Ureter (tissue), 1 donor: ENCODE measurements at regions not wholly inside any gene's neighbourhood (a gene's known extent, or its start where the extent isn't known, plus 50 kb on each side); places are given as distances from the start of the nearest gene placed in this dataset.

Source experiments
- DNase-seq: peaks from one replicate; pipeline ENCODE4 v3.0.0-alpha.2; 2020; ENCODE audit warnings: low spot score
- donor health status: DM: yes; HTN: yes; CAD: no.

DNA sequence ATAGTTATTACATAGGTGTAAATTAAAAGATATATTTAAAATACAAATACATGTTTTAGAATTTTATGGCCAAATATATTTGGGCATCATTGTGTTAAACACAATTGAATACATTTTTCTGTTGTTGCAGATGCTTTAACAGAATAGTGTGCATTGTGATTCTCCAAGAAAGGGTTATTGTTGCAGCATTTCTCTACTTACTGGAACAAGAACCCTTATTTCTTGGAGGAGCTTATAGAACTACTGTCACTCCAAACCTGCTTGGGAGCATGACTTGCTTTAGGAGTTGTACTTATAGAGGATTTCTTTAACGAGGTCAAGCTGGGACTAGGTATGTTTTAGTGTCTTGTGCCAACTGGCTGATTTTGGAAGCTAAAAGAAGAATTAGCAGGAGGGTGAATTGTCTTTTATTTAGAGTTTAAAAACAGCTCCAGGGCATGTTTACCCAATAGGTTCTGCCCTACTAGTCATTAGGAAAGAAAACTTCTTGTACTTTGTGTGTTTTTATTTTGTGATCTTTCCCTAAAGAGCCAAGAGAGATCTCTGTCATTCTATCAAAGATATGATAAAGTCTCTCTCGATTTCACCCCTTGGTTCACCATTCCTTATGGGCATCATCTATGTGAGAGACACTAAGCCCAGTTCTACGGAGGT lies 279.8 kb upstream of the SALL1 start:
- DNase-seq: no peak

DNA sequence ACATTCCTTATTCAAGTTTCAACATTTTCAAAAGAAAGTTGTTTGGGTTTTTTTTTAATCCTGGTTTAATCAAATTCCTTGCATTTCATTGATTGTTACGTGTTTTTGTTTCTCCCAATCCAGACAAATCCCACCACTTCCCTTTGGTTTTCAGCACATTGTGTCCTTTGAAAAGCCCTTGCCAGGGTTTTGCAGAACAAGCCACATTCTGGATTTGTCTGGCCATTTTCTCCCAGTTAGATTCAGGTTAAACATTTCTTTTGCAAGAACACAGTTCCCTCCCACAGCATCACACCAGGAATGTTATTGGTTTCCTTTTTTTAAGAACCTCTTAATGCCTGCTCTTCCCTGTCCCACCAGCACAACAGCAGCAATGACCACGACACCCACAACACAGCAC lies 278.0 kb upstream of the SALL1 start:
- no peak for DNase-seq

DNA sequence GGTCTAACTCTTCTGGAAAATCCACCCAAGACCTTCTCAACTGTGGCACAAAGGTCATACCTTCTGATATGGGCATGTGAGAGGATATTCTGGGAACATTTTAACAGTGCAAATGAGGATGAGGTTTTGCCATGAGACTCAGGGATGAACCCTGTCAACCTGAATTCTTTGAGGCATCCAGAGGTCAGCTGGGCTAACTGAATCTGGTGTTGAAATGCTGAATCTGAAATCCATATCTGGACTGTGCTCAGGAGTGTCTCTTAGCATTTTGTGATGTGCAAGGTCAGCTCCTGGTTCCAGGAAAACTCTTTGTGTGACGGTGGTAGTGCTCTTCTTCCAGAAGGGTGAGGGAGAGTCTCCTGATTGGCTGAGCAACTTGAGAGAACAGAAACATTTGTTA lies 276.0 kb upstream of the SALL1 start:
- DNase-seq: no peak

DNA sequence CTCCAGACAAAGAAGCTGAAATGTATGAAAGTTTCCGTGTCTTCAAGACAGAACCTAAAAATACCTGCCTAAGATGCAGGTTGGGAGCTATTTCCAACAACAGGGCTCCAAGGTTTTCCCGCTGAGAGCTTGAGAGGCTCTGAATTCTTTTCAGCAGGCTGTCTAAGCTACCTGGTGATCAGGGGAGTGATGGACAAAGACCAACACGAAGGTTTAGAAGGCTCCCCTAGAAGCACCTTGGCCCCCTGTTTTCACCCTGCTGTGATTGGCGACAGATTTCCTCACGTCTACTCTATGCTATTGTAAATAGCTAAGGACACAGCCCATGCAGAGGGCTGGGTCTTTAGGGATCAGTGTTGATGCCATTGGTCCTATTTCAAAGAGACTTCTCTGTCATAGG lies 275.2 kb upstream of the SALL1 start:
- no peak for DNase-seq

DNA sequence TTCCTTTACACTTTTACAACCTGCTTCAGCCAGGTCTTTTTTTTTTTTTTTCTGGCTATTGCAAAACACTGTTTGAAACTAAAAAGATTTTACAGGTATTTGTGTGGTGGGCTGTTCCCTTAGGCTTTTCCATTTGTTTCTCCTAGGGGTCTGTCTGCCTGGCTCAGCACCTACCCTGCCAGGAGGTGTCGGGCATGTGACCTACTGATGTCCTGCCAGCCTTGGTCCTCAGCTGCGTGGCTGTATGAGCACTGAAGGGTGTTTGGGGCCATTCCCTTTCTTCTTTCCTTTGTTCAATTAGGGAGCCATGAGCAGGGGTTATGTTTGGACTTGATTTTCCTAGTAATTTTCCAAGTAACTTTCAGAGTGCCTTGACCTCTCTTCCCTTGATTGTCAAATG lies 269.2 kb upstream of the SALL1 start:
- DNase-seq: no peak

DNA sequence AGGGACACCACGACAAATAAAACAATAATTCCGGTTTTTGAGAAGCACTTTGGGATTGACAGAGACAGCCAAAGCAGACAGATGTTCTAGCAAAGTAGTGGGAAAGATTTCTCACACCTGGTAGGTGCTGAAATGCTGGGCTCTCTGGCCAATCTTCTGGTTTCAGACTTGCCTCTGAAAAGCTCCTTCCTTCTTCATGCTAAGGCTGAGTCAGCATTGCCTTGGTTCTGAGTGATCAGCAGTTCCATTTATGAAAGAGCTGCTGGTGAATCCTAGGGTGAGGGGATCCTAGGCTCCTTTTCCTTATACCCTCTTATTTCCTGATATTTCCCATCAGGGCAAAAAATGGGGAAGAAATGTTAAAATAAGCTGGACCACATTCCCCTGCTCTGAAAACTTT lies 268.7 kb upstream of the SALL1 start:
- DNase-seq: no peak

DNA sequence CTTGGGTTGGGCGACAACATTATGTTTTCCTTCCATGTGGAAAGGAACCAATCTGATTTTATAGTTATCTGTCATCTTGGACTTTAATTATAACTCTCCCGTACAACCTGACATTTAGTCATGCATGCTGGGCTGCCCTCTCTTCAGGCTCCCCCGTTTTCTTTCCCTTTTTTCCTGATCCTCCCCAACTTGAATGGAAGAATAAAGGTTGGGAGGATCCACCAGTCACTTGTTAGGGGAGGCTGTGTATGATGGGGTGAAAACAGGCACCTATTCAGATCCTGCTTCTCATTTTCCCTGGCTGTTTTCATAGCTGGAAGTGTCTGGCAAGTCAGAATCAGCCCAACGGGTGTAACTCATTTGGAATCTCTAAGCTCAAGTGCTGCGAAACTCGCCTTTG lies 267.2 kb upstream of the SALL1 start:
- DNase-seq: no peak

DNA sequence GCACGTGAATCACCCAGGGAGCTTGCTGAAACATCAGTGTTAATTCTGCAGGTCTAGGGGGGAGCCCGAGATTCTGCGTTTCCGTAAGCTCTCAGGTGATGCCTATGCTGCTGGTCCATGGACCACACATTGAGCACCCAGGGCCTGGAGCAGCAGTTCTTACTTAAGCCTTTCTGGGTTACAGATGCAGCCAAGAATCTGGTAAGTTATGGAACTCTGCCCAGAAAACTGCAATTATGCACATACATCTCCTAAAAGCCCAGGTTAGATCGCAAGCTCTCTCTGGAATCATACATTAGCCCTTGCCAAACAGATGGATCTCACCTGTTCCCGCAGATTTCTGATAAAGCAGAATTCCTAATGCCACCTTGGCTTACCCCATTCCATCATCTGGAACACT lies 265.9 kb upstream of the SALL1 start:
- no peak for DNase-seq

DNA sequence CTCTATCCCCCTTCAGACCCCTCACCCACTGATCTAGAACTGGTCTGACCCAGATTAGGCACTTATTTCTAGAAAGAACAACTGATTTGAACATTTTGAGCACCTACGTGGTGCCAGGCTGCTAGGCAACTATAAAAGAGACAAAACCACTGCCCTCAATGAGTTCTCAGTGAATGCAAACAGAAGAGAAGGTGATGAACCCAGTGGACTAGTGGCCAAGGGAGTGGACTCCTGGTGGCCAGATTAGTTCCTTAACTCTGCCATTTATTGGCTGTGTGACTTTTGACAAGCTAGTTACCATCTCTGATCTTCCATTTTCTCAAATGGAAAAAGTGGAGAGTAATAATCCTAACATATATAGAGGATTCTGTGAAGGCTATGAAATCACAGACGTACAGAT lies 259.1 kb upstream of the SALL1 start:
- no peak for DNase-seq

DNA sequence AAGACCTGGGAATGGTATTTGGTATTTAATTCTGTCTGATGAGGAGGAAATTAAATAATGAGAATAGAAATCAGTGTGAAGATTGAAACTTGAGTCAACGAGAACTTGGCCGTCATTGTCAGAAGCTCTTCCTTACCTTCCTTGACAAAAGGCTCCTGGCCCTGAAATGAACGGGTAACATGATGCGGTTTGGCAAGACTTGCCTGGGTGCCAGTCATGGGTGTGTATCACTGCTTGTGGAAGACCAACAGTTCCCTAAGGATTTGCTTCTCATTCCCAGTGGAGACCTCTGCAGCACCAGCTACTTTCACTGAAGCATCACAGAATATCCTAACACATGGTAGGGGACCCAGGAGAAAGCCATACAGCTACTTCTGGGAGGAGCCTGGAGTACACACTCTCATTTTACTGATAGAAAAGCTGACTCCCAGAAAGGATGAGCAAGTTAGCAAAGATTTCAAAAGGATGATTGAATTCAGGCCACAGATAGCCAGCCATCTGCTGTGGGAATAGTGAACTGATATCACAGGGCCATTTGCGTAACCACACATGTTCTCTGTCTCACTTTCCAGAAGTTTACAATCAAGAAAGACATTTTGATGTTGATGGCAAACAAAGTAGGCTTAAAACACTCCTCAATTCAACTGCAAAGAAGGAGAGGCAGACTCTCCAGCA lies 258.1 kb upstream of the SALL1 start:
- DNase-seq: no peak

DNA sequence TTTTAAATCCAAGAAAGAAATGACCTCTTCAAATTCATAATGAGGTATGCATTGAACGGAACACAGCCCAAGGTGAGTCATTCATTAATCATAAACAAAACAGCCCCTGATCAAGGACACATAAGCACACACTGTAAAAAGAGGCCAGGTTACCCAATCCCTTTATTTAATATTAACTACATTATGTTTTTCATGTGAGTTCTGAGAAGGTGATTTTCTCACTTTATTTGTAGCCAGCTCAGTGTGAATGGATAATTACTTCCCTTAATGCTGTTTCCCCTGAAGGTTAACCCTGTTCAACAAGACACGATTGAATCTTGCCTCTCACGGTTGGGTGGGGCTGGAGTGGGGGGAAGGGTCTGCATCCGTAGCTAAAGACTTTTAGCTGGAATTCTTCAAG lies 257.3 kb upstream of the SALL1 start:
- no peak for DNase-seq

DNA sequence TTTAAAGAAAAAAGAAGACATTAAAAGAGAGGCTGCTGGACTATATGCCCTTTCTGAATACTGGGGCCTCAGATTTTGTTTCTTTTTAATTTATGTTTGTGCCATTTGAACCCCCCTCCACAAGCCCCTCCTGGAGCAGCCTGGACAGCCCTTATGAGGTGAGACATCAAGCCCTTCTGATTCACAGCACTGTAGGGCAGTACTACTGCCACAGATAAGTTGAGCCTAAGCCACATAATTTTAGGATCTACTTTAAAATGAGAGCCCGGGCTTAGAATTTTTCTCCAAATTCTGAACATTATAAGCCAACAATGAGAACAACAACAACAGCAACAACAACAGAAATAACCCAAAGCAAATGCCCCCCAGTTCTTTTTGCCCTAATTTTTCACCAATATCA lies 256.9 kb upstream of the SALL1 start:
- DNase-seq: no peak

DNA sequence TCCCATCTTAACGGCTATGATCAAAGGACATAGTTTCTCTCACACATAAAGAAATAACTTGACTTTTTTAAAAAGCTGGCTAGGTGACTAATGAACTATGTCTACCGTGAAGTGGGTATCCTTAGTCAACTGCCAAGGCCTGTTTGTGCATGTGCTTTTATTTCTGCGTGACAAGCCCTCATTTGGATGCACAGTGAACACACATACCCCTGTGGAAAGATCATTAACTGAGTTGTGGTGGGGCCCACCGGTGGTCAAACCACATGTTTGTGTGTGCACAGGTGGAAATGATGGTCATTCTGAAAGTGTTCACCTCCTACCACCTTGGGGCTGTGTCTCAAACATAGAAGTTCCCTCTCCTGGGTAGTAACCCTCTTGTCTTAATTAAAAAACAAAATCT lies 256.1 kb upstream of the SALL1 start:
- DNase-seq: no peak

DNA sequence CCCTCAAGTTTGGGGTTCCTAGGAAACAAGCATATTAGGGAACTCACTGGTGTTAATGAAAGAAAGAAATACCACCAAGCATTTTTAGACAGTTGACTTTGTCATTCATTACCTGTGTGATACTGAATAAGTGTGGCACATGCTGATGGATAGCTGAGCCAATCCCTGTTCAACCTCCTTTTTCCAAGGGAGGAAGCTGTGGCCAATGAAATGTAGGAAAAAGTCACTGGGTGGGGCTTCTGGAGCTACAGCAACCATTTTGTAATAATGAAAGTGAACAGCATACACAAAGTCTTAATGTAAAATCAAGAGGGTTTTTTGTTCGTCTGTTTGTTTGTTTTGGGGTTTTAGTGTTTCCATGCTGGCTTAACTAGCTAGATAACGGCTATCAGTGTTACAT lies 254.3 kb upstream of the SALL1 start:
- no peak for DNase-seq

DNA sequence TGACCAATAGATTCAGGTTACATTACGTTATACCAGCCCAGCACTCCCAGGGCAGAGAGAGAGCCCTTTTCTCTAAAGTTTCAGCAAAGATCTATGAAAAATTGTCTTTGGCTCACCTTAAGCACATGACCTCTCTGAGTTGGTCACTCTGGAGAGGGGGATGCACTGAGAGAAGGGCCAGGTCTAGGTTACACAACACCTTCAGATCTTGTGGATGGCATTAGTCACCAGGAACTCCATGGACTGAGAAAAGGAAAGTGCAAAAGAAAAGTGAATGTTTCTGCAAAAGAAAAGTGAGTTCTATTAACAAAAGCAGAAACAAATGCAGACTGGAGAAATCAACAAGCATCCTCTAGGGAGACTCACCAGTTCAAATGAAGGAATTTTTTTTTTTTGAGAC lies 253.3 kb upstream of the SALL1 start:
- no peak for DNase-seq

DNA sequence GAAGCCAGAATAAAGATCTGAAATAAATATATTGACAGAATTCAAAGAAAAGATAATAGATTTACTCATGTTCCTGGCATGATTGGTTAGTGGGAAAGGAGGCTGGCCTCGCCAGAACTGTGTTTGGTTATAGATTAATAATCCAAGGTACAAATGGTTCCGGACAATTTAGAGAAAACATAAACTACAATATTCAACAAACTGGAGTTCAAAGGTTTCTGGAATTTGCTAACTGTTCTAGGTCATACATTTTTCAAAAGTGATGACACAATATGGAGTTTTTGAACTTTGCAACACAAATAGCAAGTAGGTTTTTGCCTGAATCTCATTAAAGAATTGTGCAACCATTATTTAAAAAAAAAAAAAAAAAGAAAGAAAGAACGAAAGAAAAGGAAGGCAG lies 251.7 kb upstream of the SALL1 start:
- no peak for DNase-seq

DNA sequence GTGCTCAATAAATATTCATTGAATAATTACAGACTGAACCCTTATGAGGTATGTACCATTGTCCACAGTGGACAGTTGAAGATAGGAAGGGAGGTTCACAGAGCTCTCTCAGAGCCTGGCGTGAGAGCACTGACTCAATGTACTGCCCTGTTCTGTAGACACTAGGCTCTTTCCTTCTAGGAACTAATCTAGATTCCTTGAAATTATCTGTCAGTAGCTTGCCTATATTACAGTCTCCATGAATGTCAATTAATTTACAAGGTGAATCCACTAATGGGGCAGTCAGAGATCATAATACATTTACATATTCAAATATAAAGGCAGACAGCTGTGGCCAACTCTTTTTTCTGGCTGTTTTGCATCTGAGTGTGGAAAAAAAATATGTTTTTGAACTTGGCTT lies 251.2 kb upstream of the SALL1 start:
- no peak for DNase-seq

DNA sequence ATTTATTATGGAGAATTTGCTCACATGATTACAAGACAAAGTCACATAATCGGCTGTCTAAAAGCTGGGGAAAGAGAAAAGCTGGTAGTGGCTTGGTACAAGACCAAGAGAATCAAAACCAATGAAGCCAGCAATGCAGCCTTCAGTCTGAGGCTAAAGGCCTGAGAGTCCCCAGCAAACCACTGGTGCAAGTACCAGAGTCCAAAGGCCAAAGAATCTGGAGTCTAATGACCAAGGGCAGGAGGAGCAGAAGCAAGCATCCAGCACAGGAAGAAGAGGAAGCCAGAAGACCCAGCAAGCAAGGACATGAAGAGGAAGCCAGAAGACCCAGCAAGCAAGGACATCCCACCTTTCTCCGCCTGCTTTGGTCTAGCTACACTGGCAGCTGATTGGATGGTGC lies 250.6 kb upstream of the SALL1 start:
- no peak for DNase-seq

DNA sequence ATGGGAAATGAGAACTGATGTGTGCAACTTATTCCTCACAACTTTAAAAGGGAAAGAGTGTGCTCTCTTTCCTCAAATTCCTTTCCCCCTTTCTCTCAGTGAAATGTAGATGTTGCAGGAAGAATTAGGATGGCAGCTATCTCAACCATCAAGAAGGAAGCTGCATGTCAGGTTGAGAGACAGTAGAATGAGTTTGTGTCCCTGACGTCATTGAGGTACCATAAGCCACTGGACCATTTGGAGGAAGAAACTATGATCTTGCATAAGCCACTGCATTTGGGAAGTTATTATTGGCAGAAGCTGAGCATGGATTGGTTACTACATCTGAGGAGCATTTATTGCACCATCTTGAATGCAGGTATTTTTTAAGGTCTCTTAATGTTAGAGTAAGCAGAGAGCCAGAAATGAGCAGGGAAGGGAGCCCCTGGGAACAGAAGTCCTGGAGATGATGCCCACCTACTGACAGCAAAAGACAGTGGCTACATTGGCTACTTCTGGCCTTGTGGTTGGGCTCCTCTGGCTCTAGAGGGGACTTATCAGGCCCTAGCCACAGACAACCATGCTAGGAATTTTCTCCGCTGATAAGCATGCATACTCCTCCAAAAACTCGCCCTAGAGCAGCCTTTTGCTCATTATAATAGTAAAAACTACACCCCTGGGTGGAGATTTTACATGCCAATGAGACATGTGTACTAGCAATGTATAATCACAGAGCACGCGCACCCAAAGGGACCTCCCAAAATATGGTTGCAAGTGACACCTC lies 249.0 kb upstream of the SALL1 start:
- DNase-seq: no peak

DNA sequence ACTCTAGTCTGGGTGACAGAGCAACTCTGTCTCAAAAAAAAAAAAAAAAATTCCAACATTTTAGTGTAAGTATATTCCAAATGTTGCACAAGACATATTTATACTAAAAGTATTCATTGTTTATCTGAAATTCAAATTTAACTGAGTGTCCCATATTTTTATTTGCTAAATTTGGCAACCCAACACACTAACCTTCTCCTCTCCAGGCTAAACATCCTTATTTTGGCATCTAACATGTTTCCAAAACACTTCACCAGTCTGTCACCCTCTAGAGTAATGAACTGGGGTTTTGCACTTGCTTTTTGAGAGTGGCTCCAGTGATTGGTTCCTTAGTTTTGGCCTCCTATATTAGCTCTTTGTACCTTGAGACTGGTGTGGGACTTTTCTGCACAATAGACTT lies 243.4 kb upstream of the SALL1 start:
- DNase-seq: no peak

DNA sequence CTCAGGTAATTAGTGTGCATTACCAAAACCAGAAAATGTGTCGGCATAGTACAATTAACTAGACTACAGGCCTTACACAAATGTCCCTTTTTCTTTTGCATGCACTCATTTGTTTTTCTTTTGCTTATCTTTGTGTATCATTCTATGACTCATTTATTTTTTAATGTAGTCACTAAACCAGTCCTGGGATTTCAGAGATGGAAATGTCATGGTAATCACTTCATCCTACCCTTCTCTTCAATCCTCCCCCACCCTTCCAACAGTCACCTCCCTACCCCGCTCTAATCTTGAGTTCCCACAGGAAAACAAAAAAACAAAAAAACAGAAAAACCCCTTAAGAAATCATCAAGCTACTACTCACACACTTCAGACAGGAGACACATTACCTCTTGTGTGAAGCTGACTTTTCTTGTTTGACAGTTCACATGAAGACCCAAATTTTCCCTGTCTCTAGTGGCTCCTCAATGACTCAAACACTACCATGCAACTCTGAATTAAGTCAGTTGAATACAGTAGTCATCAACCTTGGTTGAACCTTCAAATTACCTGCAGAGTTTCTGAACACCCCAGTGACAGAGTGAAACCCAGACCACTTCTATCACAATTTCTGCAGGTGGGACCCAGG lies 242.4 kb upstream of the SALL1 start:
- DNase-seq: no peak

DNA sequence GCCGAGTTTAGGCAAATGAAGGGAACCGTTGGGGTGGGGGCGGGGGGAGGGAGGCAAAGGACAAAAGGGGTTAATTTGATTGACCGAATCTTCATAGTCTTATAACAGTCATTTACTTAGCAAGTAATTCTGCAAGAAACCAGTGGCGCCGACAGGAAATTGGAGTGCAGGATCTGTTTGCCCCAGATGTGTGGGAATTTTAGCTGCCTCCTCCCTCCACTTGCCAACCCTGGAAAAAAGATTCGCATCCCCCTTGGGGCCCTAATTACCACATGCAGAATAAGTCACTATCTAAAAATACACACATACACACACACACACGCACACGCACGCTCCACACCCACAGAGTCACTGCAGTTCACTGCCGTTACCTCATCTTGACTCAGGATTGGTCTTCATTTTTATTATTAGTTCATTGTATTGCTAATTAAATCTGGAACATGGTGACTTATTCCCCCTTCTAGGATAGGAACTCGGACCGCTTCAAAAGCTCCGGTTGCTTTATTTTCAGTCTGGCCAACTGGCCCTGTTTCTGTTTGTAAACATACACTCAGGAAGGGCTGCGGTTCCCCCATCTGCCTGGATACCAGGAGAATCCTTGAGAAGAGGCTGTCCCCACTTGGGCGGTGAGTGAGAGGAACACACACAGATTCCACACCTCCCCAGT lies 241.6 kb upstream of the SALL1 start:
- no peak for DNase-seq
